ENCODE measurements at regions not wholly inside any gene's neighbourhood (a gene's known extent, or its start where the extent isn't known, plus 50 kb on each side); places are given as distances from the start of the nearest gene placed in this dataset.

- Histone ChIP-seq H3K36me3 (no peaks in the 10 kb centered on the region), H3K4me1 (no peaks in the 10 kb centered on the region), H3K4me3 (no peak overlapping the region), H3K27ac (no peak overlapping the region), H3K27me3 (no peaks in the 10 kb centered on the region), H3K9me3 (no peaks in the 10 kb centered on the region)
- intact Hi-C loops (cut with DNase I): loop anchor here (10.0 kb wide), 1 partner anchor 1510 kb away; no protein-coding TSS in a partner anchor
- DNase-seq (ENCODE audit: extremely low spot score in 2 of 2): peak; percentile 1 to 55
- TF ChIP-seq CTCF (IDR thresholded peaks at IDR 0.05): no peak
- TF ChIP-seq POLR2AphosphoS5 (IDR thresholded peaks at IDR 0.05; ENCODE audit: insufficient read depth in 1 of 2, low read depth in 1 of 2): no peak
- TF ChIP-seq POLR2A (IDR thresholded peaks at IDR 0.05): no peak
Measured at GRCh38 chr16:66294507-66294906, 72.0 kb upstream of the CDH5 start.

- Histone ChIP-seq H3K9me3 (no peaks in the 10 kb centered on the region), H3K27ac (no peak overlapping the region), H3K36me3 (no peaks in the 10 kb centered on the region), H3K27me3 (no peaks in the 10 kb centered on the region), H3K4me1 (no peaks in the 10 kb centered on the region), H3K4me3 (no peak overlapping the region)
- intact Hi-C loops (cut with DNase I): loop anchor here (10.0 kb wide), 1 partner anchor 1509 kb away; no protein-coding TSS in a partner anchor
- no peak for TF ChIP-seq POLR2AphosphoS5 (IDR thresholded peaks at IDR 0.05; ENCODE audit: insufficient read depth in 1 of 2, low read depth in 1 of 2)
- no peak for TF ChIP-seq POLR2A (IDR thresholded peaks at IDR 0.05)
- no peak for TF ChIP-seq CTCF (IDR thresholded peaks at IDR 0.05)
- peak; percentile 55 to 58 for DNase-seq (ENCODE audit: extremely low spot score in 2 of 2)
Measured at GRCh38 chr16:66293932-66294331, 72.6 kb upstream of the CDH5 start.

- peak; percentile 81 to 84 for DNase-seq (ENCODE audit: extremely low spot score in 2 of 2)
- H3K27ac ChIP-seq: no peak overlapping the region
- H3K4me3 ChIP-seq: no peak overlapping the region
- intact Hi-C loops (cut with DNase I): loop anchor here (10.0 kb wide), 1 partner anchor 1508 kb away; no protein-coding TSS in a partner anchor
- H3K4me1 ChIP-seq: no peaks in the 10 kb centered on the region
- no peaks in the 10 kb centered on the region for H3K36me3 ChIP-seq
- H3K27me3 ChIP-seq: no peaks in the 10 kb centered on the region
- no peaks in the 10 kb centered on the region for H3K9me3 ChIP-seq
- no peak for TF ChIP-seq POLR2AphosphoS5 (IDR thresholded peaks at IDR 0.05; ENCODE audit: insufficient read depth in 1 of 2, low read depth in 1 of 2)
- no peak for TF ChIP-seq POLR2A (IDR thresholded peaks at IDR 0.05)
- TF ChIP-seq CTCF (IDR thresholded peaks at IDR 0.05): no peak
Measured at GRCh38 chr16:66293207-66293735, 73.2 kb upstream of the CDH5 start.

GRCh38 chr16:66292241-66292935 is 74.1 kb upstream of the CDH5 start:
- Histone ChIP-seq H3K27ac (no peak overlapping the region), H3K4me1 (no peaks in the 10 kb centered on the region), H3K27me3 (no peaks in the 10 kb centered on the region), H3K9me3 (no peaks in the 10 kb centered on the region), H3K36me3 (no peaks in the 10 kb centered on the region), H3K4me3 (no peak overlapping the region)
- TF ChIP-seq POLR2AphosphoS5 (IDR thresholded peaks at IDR 0.05; ENCODE audit: insufficient read depth in 1 of 2, low read depth in 1 of 2) (no peak), CTCF (IDR thresholded peaks at IDR 0.05) (no peak), POLR2A (IDR thresholded peaks at IDR 0.05) (no peak)
- intact Hi-C loops (cut with DNase I): loop anchor here (10.0 kb wide), 1 partner anchor 1508 kb away; no protein-coding TSS in a partner anchor
- DNase-seq (ENCODE audit: extremely low spot score in 2 of 2): peak; percentile 49 to 77

GRCh38 chr16:66291833-66292232 is 74.7 kb upstream of the CDH5 start:
- H3K4me3 ChIP-seq: no peak overlapping the region
- intact Hi-C loops (cut with DNase I): loop anchor here (10.0 kb wide), 1 partner anchor 1507 kb away; no protein-coding TSS in a partner anchor
- DNase-seq (ENCODE audit: extremely low spot score in 2 of 2): peak in 1 of 2 donors; percentile 22
- H3K27ac ChIP-seq: no peak overlapping the region
- no peaks in the 10 kb centered on the region for H3K9me3 ChIP-seq
- H3K27me3 ChIP-seq: no peaks in the 10 kb centered on the region
- no peaks in the 10 kb centered on the region for H3K36me3 ChIP-seq
- H3K4me1 ChIP-seq: no peaks in the 10 kb centered on the region
- no peak for TF ChIP-seq POLR2A (IDR thresholded peaks at IDR 0.05)
- TF ChIP-seq CTCF (IDR thresholded peaks at IDR 0.05): no peak
- TF ChIP-seq POLR2AphosphoS5 (IDR thresholded peaks at IDR 0.05; ENCODE audit: insufficient read depth in 1 of 2, low read depth in 1 of 2): no peak
